ENCODE measurements at regions not wholly inside any gene's neighbourhood (a gene's known extent, or its start where the extent isn't known, plus 50 kb on each side); places are given as distances from the start of the nearest gene placed in this dataset.

- Histone ChIP-seq H3K27ac (no peak overlapping the region), H3K27me3 (no peaks in the 10 kb centered on the region), H3K36me3 (no peaks in the 10 kb centered on the region), H3K9me3 (peaks cover 0 to 5% (median 0%) of the 10 kb centered on the region in 11 donors), H3K4me1 (no peaks in the 10 kb centered on the region), H3K4me3 (no peak overlapping the region)
- 36 to 48% methylated on average over 4 of the region's 4 CpGs for WGBS, 2 donors
- TF ChIP-seq CTCF (IDR thresholded peaks at IDR 0.05), result no peak
- intact Hi-C loops (cut with DNase I), result no loop called here
- DNase-seq (no peak), ATAC-seq (no peak)
These were observed 104.5 kb downstream of the UBE2NL start for GRCh38 chrX:143988356-143988755.

GRCh38 chrX:143994206-143994605, 110.3 kb downstream of the UBE2NL start:
- intact Hi-C loops (cut with DNase I), result no loop called here
- DNase-seq (no peak), ATAC-seq (no peak)
- 70 to 77% methylated on average over 1 of the region's 1 CpG for WGBS, 2 donors
- Histone ChIP-seq H3K36me3 (no peaks in the 10 kb centered on the region), H3K27ac (no peak overlapping the region), H3K9me3 (peaks cover 0 to 9% (median 0%) of the 10 kb centered on the region in 11 donors), H3K4me1 (no peaks in the 10 kb centered on the region), H3K27me3 (no peaks in the 10 kb centered on the region), H3K4me3 (no peak overlapping the region)
- TF ChIP-seq CTCF (IDR thresholded peaks at IDR 0.05), result no peak

DNA sequence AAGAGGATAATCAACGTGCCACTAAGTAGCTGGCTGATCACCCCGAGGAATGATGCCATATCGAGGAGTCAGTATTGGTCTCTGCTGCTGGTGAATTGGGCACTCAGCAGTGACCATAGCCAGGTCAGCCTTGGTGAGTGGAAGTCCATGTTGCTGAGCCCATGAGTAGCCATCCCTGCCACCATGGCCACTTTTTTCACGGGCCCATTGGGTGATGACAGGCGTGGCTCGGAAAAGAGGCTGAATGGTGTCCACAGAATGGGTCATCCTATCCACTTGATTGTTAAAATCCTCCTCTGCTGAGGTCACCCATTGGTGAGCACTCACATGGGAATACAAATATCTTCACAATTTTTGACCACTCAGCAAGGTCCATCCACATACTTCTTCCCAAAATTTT, 114.4 kb downstream of the UBE2NL start:
- Histone ChIP-seq H3K36me3 (no peaks in the 10 kb centered on the region), H3K27ac (no peak overlapping the region), H3K4me3 (no peak overlapping the region), H3K27me3 (no peaks in the 10 kb centered on the region), H3K9me3 (peaks cover 0 to 4% (median 0%) of the 10 kb centered on the region in 11 donors), H3K4me1 (no peaks in the 10 kb centered on the region)
- 89 to 90% methylated on average over 6 of the region's 6 CpGs for WGBS, 2 donors
- no peak for DNase-seq
- intact Hi-C loops (cut with DNase I), result no loop called here
- TF ChIP-seq CTCF (IDR thresholded peaks at IDR 0.05), result no peak
- no peak for ATAC-seq

DNA sequence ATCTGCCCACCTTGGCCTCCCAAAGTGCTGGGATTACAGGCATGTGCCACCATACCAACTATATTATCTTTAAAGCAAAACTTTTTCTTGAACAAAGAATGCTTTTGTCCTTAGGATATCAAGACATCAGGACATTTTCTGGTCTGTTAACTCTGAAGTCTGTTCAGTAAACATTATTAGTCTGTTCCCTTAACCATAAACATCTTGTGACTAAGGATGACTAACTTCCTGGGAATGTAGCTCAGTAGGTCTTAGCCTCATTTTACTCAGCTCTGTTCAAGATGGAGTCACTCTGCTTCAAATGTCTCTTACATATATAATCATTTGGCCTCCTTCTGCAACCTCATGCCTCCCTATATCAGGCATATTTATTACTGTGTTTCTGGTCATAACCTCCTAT, 122.9 kb downstream of the UBE2NL start:
- Histone ChIP-seq H3K27ac (no peak overlapping the region), H3K27me3 (no peaks in the 10 kb centered on the region), H3K4me3 (no peak overlapping the region), H3K36me3 (no peaks in the 10 kb centered on the region), H3K4me1 (no peaks in the 10 kb centered on the region), H3K9me3 (peaks cover 0 to 9% (median 0%) of the 10 kb centered on the region in 11 donors)
- ATAC-seq (no peak), DNase-seq (no peak)
- no peak for TF ChIP-seq CTCF (IDR thresholded peaks at IDR 0.05)
- intact Hi-C loops (cut with DNase I), result no loop called here

DNA sequence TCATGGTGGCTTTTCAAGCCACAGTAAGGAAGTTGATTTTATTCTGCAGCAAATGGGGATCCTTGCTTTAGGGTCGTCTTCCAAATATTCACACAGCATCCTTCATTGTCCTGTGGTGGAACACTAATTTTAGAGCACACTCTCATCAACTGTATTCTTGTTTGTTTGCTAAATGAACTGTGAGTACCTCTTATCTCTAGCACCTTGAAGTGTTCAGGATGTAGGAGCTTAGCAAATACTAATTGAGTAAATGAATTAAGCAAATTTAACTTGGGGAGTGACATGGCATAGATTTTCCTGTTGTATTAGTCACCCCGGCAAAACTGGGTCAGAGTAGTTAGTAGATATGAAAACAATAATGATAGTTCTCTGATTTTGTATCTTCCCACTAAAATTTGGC, 156.9 kb downstream of the UBE2NL start:
- ATAC-seq (no peak), DNase-seq (no peak)
- H3K27ac ChIP-seq, result no peak overlapping the region
- H3K9me3 ChIP-seq, result peaks cover 0 to under 1% (median 0%) of the 10 kb centered on the region in 11 donors
- intact Hi-C loops (cut with DNase I), result no loop called here
- WGBS, 2 donors, result 75 to 78% methylated on average over 2 of the region's 2 CpGs
- no peak for TF ChIP-seq CTCF (IDR thresholded peaks at IDR 0.05)
- H3K4me3 ChIP-seq, result no peak overlapping the region
- H3K36me3 ChIP-seq, result no peaks in the 10 kb centered on the region
- no peaks in the 10 kb centered on the region for H3K27me3 ChIP-seq
- H3K4me1 ChIP-seq, result no peaks in the 10 kb centered on the region

Data from heart right ventricle (tissue), 16 donors.